Hepatic stellate cell (primary cell): ENCODE measurements at regions not wholly inside any gene's neighbourhood (a gene's known extent, or its start where the extent isn't known, plus 50 kb on each side); places are given as distances from the start of the nearest gene placed in this dataset.
"Not testable (repeated sequence)": the region's sequence is repeated elsewhere in the genome, so short reads cannot be mapped to it uniquely, and the experiment has no call there.

ENCODE experiments used
- DNase-seq: peaks from one replicate; pipeline ENCODE4 v3.0.0; 2011; ENCODE audit warnings: low spot score

DNA sequence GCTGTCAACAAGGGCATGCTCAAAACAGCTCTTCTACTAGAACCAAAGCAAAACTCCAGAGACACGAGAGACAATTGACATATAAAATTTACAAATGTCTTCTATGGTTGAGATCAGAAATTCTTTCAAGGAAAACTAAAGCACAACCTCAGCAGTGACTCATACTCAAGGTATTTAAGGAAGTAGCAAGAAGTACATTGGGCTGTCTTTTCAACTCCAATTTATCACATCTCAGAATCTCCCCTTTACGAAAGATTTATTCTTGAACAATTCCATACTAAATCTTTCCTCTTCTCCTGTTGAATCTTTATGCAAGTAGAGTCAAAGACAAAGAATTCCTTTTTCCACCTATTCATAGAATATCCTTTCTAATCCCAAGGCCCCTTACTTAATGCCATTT, 324.0 kb downstream of the IRS1 start:
- DNase-seq: peak; percentile 25

DNA sequence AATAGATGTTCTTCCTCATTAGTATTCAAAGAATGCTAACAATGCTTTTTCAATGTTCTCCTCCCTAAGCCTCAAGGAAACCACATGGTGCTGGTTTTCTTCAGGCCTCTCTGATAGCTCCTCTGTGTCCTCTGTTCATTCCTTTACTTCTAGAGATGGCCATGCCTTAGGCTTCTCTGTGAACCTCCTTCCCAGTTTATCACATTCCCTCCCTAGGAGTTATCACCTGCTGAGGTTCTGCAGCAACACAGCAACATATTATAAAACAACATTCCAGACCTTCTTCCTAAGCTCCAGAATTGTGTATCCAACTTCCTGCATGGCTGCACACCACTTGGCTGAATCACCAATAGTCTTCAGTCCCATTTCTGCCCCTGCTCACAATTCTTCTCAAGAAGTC, 325.5 kb downstream of the IRS1 start:
- DNase-seq: no peak

DNA sequence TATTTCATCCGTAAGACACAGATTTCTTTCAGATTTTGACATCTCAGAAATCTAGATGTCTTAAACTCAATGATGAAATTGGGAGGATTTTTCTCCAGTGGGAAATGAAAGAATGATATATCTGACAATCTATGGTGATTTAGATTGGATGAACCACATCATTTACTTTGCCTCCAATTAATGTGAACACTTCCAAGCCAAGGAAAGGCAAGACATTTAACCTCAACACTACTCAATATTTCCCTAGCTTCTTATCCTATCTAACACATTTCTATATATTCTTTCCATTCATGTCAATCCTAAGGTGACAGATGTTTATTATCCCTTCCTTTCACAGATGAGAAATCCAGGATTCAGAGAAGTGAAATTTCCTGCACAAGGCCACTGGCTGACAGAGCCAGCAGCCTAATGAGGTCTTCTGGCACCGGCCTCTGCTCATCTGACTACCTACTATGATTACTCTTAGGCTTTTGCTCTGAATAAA, 327.6 kb downstream of the IRS1 start:
- no peak for DNase-seq

DNA sequence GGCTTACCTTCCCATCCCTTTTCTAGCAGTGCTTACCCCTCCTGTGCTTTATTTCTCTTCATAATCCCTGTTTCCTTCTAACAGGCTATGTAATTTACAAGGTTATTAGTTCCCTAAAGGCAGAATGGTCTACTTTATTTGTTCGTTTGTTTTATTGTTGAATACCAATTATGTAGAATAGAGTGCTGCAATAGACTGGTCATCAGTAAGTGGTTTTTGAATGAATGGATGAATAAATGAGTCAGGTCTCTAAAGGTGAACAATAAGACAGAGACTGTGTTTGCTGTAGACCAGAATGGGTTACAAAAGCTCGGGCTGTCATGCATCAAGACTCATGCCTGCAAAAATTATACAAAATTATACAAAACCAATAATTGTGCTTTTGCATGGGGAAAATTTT, 332.0 kb downstream of the IRS1 start:
- no peak for DNase-seq

DNA sequence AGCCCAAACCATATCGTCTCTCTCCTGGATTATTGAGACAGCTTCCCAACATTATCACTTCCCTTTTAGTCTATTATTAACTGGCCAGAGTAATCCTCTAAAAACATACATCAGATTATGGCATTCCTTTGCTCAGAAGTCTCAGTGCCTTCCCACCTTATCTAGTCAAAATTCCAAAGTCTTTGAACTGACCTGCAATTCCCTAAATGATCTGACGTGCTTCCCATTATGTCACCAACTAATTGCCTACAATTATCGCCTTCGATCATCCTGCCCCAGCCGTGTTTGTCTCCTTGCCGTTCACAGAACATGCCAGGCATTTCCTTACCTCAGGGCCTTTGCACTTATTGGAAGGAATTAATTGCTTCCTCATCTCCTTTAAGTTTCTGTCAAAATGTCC, 332.4 kb downstream of the IRS1 start:
- DNase-seq: no peak

DNA sequence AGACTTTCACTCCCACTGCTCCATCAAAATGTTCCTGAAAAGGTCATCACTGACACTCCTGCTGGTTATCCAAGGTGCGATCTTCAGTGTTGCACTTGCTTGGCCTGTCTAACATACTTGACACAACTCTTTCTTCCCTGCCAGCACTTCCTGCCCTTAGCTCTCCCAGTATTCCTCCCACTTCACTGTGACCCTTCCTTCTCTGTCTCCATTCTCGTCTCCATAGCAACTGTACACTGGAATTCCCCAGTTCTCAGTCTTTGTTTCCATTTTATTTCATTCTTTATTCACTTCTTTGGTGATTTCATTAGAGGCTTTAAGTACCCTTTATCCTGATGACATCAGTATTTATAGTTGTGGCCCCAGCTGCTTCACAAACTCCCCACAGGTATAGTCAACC, 333.0 kb downstream of the IRS1 start:
- no peak for DNase-seq

DNA sequence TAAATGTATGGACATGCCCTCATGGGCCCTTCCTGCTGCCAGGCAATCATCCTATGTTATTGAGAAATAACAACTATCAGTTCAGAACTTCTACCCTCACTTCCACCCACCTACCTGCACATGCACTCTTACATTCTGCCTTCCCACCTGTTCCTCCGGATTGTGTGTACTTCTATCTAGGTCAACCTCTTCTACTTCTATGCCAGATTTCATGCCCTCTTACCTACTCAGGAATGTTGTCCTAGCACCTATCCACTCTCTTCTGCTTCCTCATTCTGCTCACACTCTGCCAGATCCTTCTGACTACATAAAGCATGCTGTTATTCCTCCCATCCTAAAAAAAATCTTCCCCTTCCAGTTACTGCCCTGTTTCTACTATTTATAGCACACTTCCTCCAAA, 333.5 kb downstream of the IRS1 start:
- no peak for DNase-seq

DNA sequence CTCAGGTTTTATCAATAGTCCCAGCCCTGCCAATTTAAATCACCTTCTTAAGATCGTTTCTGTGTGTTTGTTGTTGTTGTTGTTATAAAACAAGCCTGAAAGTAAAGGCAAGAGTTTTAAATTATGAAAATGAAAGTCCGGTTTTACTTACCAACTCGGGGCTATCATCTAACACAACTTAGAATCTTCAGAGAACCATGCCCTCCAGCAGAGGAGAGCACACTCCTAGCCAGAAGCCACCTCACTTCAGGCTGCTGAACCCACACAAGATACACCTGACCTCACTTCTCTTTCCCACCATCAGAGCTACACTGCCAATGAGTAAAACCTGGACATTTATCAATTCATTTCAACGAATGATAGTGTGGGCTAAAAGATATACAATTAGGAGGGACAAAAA, 335.2 kb downstream of the IRS1 start:
- no peak for DNase-seq

DNA sequence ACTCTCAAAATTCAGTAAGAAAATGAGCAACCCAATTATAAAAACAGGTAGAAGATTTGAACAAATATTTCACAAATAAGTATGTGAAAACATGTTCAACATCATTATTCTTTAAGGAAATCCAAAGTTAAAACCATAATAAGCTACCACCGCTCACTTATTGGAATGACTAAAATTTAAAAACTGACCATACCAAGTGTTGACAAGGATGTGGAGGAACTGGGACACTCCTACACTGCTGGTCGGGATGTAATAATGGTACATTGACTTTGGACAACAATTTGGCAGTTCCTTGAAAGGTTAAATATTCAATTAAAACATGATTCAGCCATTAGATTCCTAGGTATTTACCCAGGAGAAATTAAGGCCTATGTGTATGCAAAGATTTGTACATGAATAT, 336.5 kb downstream of the IRS1 start:
- no peak for DNase-seq

DNA sequence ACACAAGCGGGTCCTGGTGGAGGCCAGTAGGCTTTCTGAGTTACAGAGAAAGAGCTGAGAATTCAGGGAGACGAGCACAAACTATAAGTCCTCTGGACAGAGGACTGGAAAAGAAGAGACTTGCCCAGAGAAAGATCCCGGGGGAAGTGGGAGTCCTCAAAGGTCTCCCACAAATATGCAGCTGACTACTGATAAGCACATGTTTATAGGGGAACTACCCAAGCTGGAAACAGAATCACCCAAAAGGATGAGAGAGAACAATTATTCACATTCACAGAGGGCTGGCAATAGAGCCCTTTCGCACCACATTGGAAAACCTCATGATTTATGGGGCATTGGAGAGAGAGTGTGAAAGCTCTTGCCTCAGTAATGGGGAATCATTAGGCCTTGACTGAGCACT, 337.6 kb downstream of the IRS1 start:
- DNase-seq: no peak

DNA sequence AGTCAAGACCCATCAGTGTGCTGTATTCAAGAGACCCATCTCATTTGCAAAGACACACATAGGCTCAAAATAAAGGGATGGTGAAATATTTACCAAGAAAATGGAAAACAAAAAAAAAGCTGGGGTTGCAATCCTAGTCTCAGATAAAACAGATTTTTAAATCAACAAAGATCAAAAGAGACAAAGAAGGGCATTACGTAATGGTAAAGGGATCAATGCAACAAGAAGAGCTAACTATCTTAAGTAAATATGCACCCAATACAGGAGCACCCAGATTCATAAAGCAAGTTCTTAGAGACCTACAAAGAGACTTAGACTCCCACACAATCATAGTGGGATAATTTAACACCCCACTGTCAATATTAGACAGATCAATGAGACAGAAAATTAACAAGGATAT, 343.5 kb downstream of the IRS1 start:
- not testable (repeated sequence) for DNase-seq

DNA sequence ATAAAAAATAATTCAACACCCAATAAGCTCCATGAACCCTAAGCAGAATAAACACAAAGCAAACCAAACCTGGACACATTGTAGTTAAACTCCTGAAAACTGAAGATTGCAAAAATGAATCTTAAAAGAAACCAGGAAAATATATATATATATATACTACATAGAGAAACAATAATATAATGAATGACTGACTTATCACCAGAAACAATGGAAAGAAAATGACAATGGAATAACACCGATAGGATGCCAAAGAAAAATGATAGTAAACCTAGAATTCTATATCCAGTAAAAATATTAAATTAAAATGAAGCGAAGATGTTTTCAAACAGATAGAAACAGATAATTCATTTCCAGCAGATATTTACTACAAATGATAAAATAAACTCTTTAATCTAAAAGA, 346.9 kb downstream of the IRS1 start:
- no peak for DNase-seq

DNA sequence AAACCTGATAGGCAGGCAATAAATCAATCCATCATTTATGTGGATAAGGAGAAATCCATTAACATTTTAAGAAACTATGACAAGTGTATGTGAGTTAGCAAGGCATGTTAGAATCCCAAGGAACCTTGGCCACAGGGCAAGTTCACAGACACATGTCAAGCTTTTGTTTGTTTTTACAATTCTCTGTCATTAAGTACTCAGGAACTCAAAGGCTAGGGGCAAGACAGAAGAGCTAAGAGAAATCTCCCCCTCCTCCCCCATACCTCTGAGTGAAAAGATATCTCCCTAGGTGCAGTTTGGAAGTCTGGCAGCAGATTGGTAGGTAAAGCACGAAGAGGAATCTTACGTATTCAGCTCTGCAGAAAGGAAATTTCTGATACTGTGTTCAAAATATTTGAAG, 348.1 kb downstream of the IRS1 start:
- DNase-seq: no peak

DNA sequence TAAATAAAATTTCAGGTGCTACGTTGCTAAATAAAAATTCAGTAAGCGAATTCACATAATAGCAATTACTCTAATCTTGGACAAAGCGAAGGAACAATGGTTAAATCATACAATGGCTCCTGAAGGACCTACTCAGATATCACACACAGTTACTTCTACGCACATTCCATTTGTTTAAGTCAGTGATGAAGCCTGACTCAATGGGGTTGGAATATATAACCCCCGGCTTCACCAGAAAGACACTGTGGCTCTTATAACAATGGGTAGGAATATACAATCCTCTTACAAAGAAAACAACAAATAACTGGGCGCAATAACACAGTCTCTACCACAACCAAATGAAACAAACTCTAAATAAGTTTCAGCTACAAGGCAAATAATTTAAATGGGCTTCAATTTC, 349.5 kb downstream of the IRS1 start:
- no peak for DNase-seq

DNA sequence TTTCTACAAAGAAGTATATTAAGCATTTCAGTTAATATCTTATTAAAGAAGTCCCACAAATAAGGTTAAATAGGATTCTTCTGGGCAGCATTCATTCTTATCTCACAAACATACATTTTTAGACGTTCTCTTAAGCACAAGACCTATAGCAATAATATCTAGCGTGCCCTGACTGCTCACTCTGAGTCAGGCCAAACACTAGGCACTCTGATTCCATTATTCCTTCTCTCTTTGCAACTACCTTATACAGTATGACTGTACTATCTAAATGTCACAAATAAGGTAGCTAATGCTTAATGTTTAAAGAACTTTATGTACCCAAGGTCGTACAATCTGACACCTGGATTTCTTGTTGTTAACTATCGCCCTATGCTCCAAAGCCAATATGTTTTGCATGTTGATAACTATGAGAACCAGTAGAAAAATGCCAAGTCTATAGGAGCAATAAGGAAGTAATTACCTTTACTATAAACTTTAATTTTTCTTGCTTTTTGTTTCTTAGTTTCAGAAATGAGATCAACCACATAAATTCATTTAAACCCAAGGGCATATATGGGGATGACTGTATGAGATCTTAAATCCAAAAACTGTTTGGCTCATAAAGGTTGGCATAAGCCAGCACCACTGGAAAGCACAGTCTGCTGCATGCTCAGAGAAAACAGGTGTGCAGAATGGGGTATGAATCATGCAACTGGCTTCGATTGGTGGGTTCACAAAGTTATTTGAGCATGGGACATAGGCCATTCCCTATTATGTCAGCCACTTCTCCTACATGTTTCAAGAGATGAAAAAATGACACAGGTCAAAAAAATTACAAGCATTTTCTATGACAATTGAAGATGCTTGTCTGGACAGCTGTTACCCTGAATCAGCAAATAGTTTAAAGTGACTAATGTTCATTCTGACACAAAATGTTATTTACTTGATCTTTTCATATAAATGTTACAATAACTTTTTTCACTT, 352.0 kb downstream of the IRS1 start:
- no peak for DNase-seq

DNA sequence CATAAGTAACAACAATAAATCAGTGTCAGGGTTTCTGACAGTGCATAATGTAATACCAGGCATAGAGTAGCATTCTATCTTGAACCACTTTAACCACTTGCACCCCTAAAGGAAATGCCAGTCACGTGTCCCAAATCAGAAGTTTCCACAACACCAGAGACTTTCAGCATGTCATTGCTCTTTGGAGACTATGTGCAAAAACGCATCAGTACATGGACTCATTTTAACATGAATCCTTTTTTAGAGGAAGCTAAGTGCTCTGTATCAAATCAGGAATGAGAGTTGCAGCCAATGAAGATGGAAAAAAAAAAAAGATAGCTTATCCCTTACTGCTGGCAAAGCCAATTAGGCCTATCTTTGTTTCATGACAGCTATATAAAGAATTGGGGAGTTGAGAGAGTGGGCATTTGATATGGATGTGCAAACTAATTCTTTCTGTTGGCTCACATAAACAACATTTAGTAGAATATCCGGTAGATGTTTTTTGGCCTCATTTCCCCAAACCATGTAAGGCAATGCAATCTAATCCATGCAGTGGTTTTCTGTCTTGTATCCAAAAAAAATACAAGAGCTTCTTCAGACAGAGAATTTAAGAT, 353.1 kb downstream of the IRS1 start:
- no peak for DNase-seq

DNA sequence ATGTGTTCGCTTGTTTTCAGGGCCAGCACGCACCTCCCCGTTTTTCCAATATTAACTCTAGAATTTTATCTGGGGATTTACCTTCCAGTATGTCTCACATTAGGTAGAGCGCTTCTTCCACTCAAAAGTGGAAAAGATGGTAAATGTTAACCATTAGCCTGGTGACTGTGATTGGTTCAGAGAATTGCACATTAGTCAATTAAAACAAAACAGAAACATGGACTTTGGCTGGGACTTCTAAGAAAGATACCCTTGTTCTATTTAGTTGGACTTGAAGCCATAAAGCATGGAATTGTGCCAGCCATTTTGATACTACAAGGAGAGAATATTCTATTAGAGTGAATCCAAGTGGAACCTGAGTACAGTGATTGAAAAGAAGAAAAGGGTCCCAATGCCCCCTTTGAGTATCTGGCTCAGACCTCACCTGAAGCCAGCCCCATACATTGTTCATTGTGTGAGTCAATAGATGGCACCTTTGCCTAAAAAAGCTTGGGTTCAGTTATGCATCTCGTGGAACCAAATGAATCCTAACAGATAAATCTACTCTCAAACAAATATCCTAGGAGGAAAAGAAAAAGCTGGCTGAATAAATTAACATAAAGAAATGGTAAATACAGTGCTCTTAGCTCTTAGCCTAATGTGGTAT, 354.3 kb downstream of the IRS1 start:
- no peak for DNase-seq

DNA sequence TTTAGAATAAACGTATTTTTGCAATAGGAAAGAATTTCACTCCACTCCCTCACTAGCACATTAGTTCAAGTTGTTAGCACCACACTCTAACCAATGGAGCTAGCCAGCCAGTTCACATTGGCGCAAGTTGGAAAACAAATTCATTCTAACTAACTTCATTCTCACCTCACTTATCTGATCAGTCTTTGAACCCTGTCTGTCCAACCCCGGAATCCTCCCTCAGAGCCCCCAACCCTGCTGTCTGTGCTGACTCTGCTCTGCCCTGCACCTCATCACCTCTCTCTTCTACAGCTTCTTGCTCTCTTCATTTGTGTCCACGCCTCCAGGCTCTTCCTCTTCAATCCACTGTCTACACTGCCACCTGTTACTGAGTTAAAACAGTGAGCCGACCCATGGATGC, 356.5 kb downstream of the IRS1 start:
- DNase-seq: no peak

DNA sequence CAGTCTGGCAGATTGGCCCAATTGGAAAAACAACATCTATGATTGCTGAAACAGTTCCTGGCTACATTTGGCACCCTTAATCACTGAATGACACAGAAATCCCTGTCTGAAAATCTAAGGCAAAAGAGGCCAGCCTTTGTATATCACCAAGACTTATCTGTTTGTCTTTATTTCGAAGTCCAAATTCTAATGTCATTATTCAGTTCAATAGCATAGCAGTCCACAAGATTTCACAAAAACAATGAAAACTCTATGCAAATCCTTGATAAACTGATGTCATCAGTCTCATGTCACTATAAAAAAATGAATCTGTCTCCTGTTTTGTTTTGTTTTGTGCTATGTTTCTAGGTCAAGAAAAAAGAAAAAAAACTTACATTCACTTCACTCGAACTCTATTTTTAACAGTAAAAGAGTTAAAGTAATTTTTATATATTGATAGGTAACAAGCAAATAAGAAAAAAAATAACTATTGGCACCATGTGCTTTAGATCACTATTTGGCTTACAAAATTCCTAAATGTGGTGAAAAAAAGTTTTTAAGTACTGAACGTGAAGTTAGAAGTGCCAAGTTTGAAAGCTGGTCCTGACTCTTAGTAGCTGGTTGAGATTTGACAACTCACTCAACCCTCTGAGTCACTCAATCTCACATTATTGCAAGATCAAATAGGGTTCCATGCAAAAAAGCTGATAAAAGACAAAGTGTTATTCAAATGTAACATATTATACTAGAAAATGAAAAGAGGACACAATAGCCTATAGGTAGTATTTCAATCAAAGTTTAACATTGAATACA, 359.3 kb downstream of the IRS1 start:
- DNase-seq: no peak

DNA sequence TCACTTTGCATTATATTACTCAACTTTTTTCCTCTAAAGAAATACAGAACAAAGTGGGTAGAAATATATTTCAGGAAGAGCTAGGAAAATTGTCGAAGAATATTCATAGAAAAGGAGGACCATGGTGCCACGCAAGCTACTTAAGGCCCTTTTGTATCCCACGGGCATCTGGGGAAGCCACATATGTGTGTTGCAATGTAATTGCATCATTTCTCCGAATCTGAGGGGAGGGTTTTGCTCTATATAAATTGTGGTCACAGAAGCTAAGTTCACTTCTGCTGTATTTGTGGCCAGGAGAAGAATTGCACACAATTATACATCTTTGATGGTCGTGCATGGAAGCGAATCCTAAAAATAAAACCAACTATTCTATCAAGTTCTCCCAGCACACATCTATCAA, 360.3 kb downstream of the IRS1 start:
- no peak for DNase-seq

DNA sequence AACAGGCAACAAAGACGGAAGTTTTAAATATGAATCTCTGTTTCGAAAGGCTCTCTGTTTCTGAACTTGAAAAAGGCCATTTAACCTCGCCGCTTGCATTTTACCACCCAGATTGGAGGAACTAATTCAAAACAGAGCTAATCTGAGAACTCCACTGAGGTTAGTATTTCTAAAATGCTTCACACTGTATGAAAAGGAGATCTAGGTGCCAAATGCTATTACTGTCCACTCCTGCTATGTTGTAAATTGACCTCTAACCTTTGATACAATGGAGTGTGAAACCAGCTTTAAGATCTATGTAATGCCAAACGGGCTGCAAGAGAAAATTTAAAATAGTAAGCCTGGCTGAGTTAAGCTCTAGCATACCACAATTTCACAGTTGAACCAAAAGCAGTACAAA, 364.5 kb downstream of the IRS1 start:
- DNase-seq: no peak

DNA sequence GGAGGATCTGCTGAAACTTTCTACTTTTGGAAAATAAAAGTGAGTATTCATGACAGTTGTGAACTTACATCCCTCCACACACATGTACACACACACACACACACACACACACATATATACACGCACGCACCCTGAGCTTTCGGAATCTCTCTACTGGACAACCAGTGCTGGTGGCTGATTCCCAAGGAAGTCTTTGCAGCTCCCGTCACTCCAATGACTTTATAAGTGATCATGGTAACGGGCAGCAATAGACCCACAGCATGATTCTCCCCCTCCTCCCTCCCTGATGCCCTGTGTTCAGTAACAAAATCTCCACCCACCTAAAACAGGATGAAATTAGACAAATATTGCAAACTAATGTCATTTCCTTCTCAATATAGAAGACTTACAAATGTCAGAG, 364.9 kb downstream of the IRS1 start:
- DNase-seq: no peak
